GM10248 (cell line): ENCODE measurements at regions not wholly inside any gene's neighbourhood (a gene's known extent, or its start where the extent isn't known, plus 50 kb on each side); places are given as distances from the start of the nearest gene placed in this dataset.

Experiments
- CTCF ChIA-PET: fragments of 300-600 bp; sonication (Branson Sonifier 250); formaldehyde crosslinking; extraction: SDS; loops from one replicate; lab custom pipeline; 2021; ENCODE audit warnings: antibody characterized with exemption; lab: Yijun Ruan, JAX
- POLR2A ChIA-PET: fragments of 350-650 bp; sonication (Branson Sonifier 250); formaldehyde crosslinking; extraction: SDS; loops from one replicate; lab custom pipeline; 2020; ENCODE audit warnings: antibody characterized with exemption; lab: Yijun Ruan, JAX
- DNase-seq: peaks from one replicate; pipeline ENCODE4 v3.0.0; 2012; ENCODE audit errors: extremely low spot score
- CTCF ChIP-seq: IDR thresholded peaks from 2 replicates; pipeline ENCODE4 v1.5.1; 2012; ENCODE audit warnings: mild to moderate bottlenecking, low read depth; ENCODE audit errors: extremely low read depth, missing control alignments, control extremely low read depth

GRCh38 chr2:235143789-235144188 lies 192.0 kb downstream of the SH3BP4 start:
- ChIA-PET CTCF (interaction anchor here (1.1 kb wide), 1 partner anchor 599 kb away, joined by 3 read pairs; no protein-coding TSS in a partner anchor), POLR2A (no interaction called here)
- TF ChIP-seq CTCF, result no peak
- no peak for DNase-seq

- ChIA-PET CTCF (interaction anchor here (1.1 kb wide), 1 partner anchor 599 kb away, joined by 3 read pairs; no protein-coding TSS in a partner anchor), POLR2A (no interaction called here)
- TF ChIP-seq CTCF, result no peak
- no peak for DNase-seq
Observed at GRCh38 chr2:235144291-235144690, 192.5 kb downstream of the SH3BP4 start.

- no peak for DNase-seq
- ChIA-PET POLR2A (no interaction called here), CTCF (interaction anchor here (1.9 kb wide), 1 partner anchor 10 kb away, joined by 6 read pairs; no protein-coding TSS in a partner anchor)
- no peak for TF ChIP-seq CTCF
Observed at GRCh38 chr2:235146206-235146605, 194.4 kb downstream of the SH3BP4 start.

GRCh38 chr2:235146871-235147565 lies 195.2 kb downstream of the SH3BP4 start:
- ChIA-PET POLR2A (no interaction called here), CTCF (interaction anchor here (1.9 to 2.0 kb wide), 2 partner anchors 11 to 448 kb away, joined by 6 read pairs; no protein-coding TSS in a partner anchor)
- no peak for TF ChIP-seq CTCF
- DNase-seq, result no peak

GRCh38 chr2:235148201-235149170 lies 196.7 kb downstream of the SH3BP4 start:
- ChIA-PET CTCF (interaction anchor here (1.4 to 2.0 kb wide), 2 partner anchors 14 to 446 kb away, joined by 5 to 6 read pairs; no protein-coding TSS in a partner anchor), POLR2A (no interaction called here)
- DNase-seq, result no peak
- no peak for TF ChIP-seq CTCF

GRCh38 chr2:235149240-235149659 lies 197.4 kb downstream of the SH3BP4 start:
- ChIA-PET POLR2A (no interaction called here), CTCF (interaction anchor here (0.8 to 1.4 kb wide), 2 partner anchors 15 to 444 kb away, joined by 3 to 5 read pairs; no protein-coding TSS in a partner anchor)
- TF ChIP-seq CTCF, result no peak
- no peak for DNase-seq
